Osteocyte (in vitro differentiated cells): ENCODE measurements at regions not wholly inside any gene's neighbourhood (a gene's known extent, or its start where the extent isn't known, plus 50 kb on each side); places are given as distances from the start of the nearest gene placed in this dataset.

Source experiments
- DNase-seq: peaks from one replicate; pipeline ENCODE4 v3.0.0; 2021; ENCODE audit warnings: mixed read lengths; ENCODE audit not compliant: unreplicated experiment; ENCODE audit errors: extremely low spot score
- H3K27ac Mint-ChIP-seq: one replicate; pipeline ENCODE4 v1.8.0; 2021; ENCODE audit warnings: mild to moderate bottlenecking, mixed read lengths; ENCODE audit not compliant: unreplicated experiment
- H3K27me3 Mint-ChIP-seq: one replicate; pipeline ENCODE4 v1.8.0; 2021; ENCODE audit warnings: mixed read lengths; ENCODE audit not compliant: unreplicated experiment
- H3K36me3 Mint-ChIP-seq: one replicate; pipeline ENCODE4 v1.8.0; 2021; ENCODE audit warnings: mixed read lengths; ENCODE audit not compliant: unreplicated experiment
- H3K4me1 Mint-ChIP-seq: one replicate; pipeline ENCODE4 v1.8.0; 2021; ENCODE audit warnings: mixed read lengths; ENCODE audit not compliant: unreplicated experiment
- H3K4me3 Mint-ChIP-seq: one replicate; pipeline ENCODE4 v1.8.0; 2021; ENCODE audit warnings: mild to moderate bottlenecking, moderate library complexity, mixed read lengths; ENCODE audit not compliant: unreplicated experiment
- H3K9me3 Mint-ChIP-seq: one replicate; pipeline ENCODE4 v1.8.0; 2021; ENCODE audit warnings: mixed read lengths; ENCODE audit not compliant: unreplicated experiment
- CTCF ChIP-seq: fragments of 200-600 bp; sonication (generic); IDR thresholded peaks from 2 replicates; pipeline ENCODE4 v1.5.0; 2021; ENCODE audit warnings: antibody characterized with exemption, mild to moderate bottlenecking, moderate library complexity

- H3K27ac Mint-ChIP-seq, result no peak overlapping the region
- no peaks in the 10 kb centered on the region for H3K36me3 Mint-ChIP-seq
- no peak for DNase-seq
- peaks cover 18% of the 10 kb centered on the region for H3K9me3 Mint-ChIP-seq
- H3K4me1 Mint-ChIP-seq, result peaks cover 2% of the 10 kb centered on the region
- H3K27me3 Mint-ChIP-seq, result peaks cover 7% of the 10 kb centered on the region
- H3K4me3 Mint-ChIP-seq, result no peak overlapping the region
- TF ChIP-seq CTCF, result no peak
These were observed 431.8 kb downstream of the TBL1XR1 start for GRCh38 chr3:176765382-176765900.

GRCh38 chr3:176759815-176760506, 437.3 kb downstream of the TBL1XR1 start:
- no peak overlapping the region for H3K27ac Mint-ChIP-seq
- H3K27me3 Mint-ChIP-seq, result peaks cover 5% of the 10 kb centered on the region
- TF ChIP-seq CTCF, result no peak
- no peak overlapping the region for H3K4me3 Mint-ChIP-seq
- DNase-seq, result no peak
- H3K9me3 Mint-ChIP-seq, result peaks cover 3% of the 10 kb centered on the region
- H3K36me3 Mint-ChIP-seq, result no peaks in the 10 kb centered on the region
- no peaks in the 10 kb centered on the region for H3K4me1 Mint-ChIP-seq

GRCh38 chr3:176757429-176757828, 439.9 kb downstream of the TBL1XR1 start:
- H3K9me3 Mint-ChIP-seq, result no peaks in the 10 kb centered on the region
- H3K27me3 Mint-ChIP-seq, result peaks cover 16% of the 10 kb centered on the region
- H3K36me3 Mint-ChIP-seq, result no peaks in the 10 kb centered on the region
- no peak for TF ChIP-seq CTCF
- H3K27ac Mint-ChIP-seq, result no peak overlapping the region
- no peaks in the 10 kb centered on the region for H3K4me1 Mint-ChIP-seq
- no peak for DNase-seq
- H3K4me3 Mint-ChIP-seq, result no peak overlapping the region

- no peak overlapping the region for H3K4me3 Mint-ChIP-seq
- no peak for TF ChIP-seq CTCF
- no peak overlapping the region for H3K27ac Mint-ChIP-seq
- H3K27me3 Mint-ChIP-seq, result peaks cover 13% of the 10 kb centered on the region
- H3K9me3 Mint-ChIP-seq, result no peaks in the 10 kb centered on the region
- H3K36me3 Mint-ChIP-seq, result no peaks in the 10 kb centered on the region
- no peaks in the 10 kb centered on the region for H3K4me1 Mint-ChIP-seq
- DNase-seq, result no peak
These were observed 441.3 kb downstream of the TBL1XR1 start for GRCh38 chr3:176755977-176756376.

- H3K9me3 Mint-ChIP-seq, result no peaks in the 10 kb centered on the region
- H3K4me1 Mint-ChIP-seq, result no peaks in the 10 kb centered on the region
- no peaks in the 10 kb centered on the region for H3K36me3 Mint-ChIP-seq
- no peak overlapping the region for H3K27ac Mint-ChIP-seq
- no peak for DNase-seq
- H3K27me3 Mint-ChIP-seq, result peaks cover 13% of the 10 kb centered on the region
- TF ChIP-seq CTCF, result no peak
- H3K4me3 Mint-ChIP-seq, result no peak overlapping the region
These were observed 441.7 kb downstream of the TBL1XR1 start for GRCh38 chr3:176755552-176755951.
